PC-3 (cell line): ENCODE measurements at regions not wholly inside any gene's neighbourhood (a gene's known extent, or its start where the extent isn't known, plus 50 kb on each side); places are given as distances from the start of the nearest gene placed in this dataset.
"Not testable (repeated sequence)": the region's sequence is repeated elsewhere in the genome, so short reads cannot be mapped to it uniquely, and the experiment has no call there.

Experiments
- ATAC-seq: fragments of 200-7000 bp; cut with Tn5 transposase; 2 replicates; pipeline ENCODE4 v1.9.1; 2020; ENCODE audit warnings: mild to moderate bottlenecking, moderate library complexity
- BruUV-seq: library from RNA; stranded (reverse); fragments of 400-500 nt; replicated peaks from 2 replicates; lab custom pipeline; 2021; lab: Mats Ljungman, UMichigan
- CTCF ChIA-PET: fragments of 300-600 bp; sonication (Branson Sonifier 250); formaldehyde crosslinking; loops from one replicate; lab custom pipeline; 2022; ENCODE audit warnings: antibody characterized with exemption; lab: Charles Lee
- POLR2A ChIA-PET: fragments of 300-600 bp; sonication (Branson Sonifier 250); formaldehyde crosslinking; loops from one replicate; lab custom pipeline; 2022; ENCODE audit warnings: antibody characterized with exemption; ENCODE audit not compliant: unreplicated experiment; lab: Charles Lee
- DNase-seq: peaks from one replicate; pipeline ENCODE4 v3.0.0-alpha.2; 2015
- H2AFZ ChIP-seq: fragments of 300-600 bp; sonication (generic); 2 replicates; pipeline ENCODE4 v1.6.0; 2016; ENCODE audit warnings: antibody characterized with exemption, low read length
- H3F3A ChIP-seq: fragments of 300-600 bp; sonication (generic); one replicate; pipeline ENCODE4 v1.6.0; 2017; ENCODE audit warnings: antibody characterized with exemption, low read length, control low read depth, mild to moderate bottlenecking; ENCODE audit not compliant: unreplicated experiment
- H3K27ac ChIP-seq: fragments of 300-600 bp; sonication (generic); 2 replicates; pipeline ENCODE4 v1.5.1; 2016; ENCODE audit warnings: mild to moderate bottlenecking, low read length
- H3K27me3 ChIP-seq: fragments of 300-600 bp; sonication (generic); 2 replicates; pipeline ENCODE4 v1.6.1; 2016; ENCODE audit warnings: low read length, mixed read lengths
- H3K36me3 ChIP-seq: fragments of 300-600 bp; sonication (generic); 2 replicates; pipeline ENCODE4 v1.6.1; 2016; ENCODE audit warnings: low read depth, mixed run types, low read length, mixed read lengths
- H3K4me1 ChIP-seq: fragments of 300-600 bp; sonication (generic); 2 replicates; pipeline ENCODE4 v1.5.1; 2016; ENCODE audit warnings: low read length; ENCODE audit not compliant: insufficient read depth
- H3K4me2 ChIP-seq: fragments of 300-600 bp; sonication (generic); 2 replicates; pipeline ENCODE4 v1.6.0; 2016; ENCODE audit warnings: low read length
- H3K4me3 ChIP-seq: fragments of 300-600 bp; sonication (generic); 2 replicates; pipeline ENCODE4 v1.5.1; 2016; ENCODE audit warnings: mild to moderate bottlenecking, low read length, mixed read lengths
- H3K79me2 ChIP-seq: fragments of 300-600 bp; sonication (generic); 2 replicates; pipeline ENCODE4 v1.6.1; 2017; ENCODE audit warnings: low read length, mixed read lengths
- H3K9ac ChIP-seq: fragments of 300-600 bp; sonication (generic); 2 replicates; pipeline ENCODE4 v1.6.0; 2016; ENCODE audit warnings: mild to moderate bottlenecking, low read length
- H3K9me2 ChIP-seq: fragments of 300-600 bp; sonication (generic); replicated peaks from 2 replicates; pipeline ENCODE4 v1.6.1; 2016; ENCODE audit warnings: mixed run types, low read length, mixed read lengths
- H3K9me3 ChIP-seq: fragments of 300-600 bp; sonication (generic); 2 replicates; pipeline ENCODE4 v1.6.1; 2016; ENCODE audit warnings: low read length, mixed read lengths
- H4K20me1 ChIP-seq: fragments of 300-600 bp; sonication (generic); 2 replicates; pipeline ENCODE4 v1.6.1; 2016; ENCODE audit warnings: low read length, mixed read lengths
- EZH2 ChIP-seq: fragments of 300-600 bp; sonication (generic); IDR thresholded peaks from one replicate; pipeline ENCODE4 v1.6.1; 2017; ENCODE audit warnings: antibody characterized with exemption, mild to moderate bottlenecking, low read length; ENCODE audit not compliant: unreplicated experiment
- EZH2phosphoT487 ChIP-seq: fragments of 300-600 bp; sonication (generic); IDR thresholded peaks from 2 replicates; pipeline ENCODE4 v1.6.1; 2018; ENCODE audit warnings: mild to moderate bottlenecking, antibody characterized with exemption, low read length, borderline replicate concordance
- intact Hi-C: fragments of 100-400 bp; cut with micrococcal nuclease; formaldehyde crosslinking; loops from 2 replicates; pipeline ENCODE4 v1.9.0; 2023
- TF ChIP-seq, protein P1 (sequence below): fragments of 300-600 bp; sonication (generic); conservative IDR thresholded peaks from 2 replicates; pipeline ENCODE4 v1.5.1; 2017; ENCODE audit warnings: antibody characterized with exemption, low read depth, mild to moderate bottlenecking, low read length

DNA sequence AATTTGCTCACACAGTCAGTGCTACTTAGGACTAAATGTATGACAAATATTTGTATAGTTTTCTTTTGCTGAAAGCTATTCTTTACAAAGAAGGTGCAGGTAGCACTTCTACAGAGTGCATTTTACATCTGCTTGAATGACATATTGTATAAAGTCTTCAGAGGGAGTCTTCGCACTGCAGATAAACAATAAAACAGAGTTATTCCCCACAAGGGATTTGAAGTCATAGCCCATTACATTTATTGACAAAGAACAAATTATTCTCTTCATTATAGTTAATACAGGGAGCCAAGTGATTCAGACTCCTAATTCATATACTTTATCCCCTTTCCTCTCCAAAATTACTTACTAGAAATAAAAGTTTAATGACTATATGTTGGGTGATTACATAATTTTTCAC is 529.7 kb downstream of the EDEM1 start:
- Histone ChIP-seq H2AFZ (no peak overlapping the region), H3K4me2 (no peak overlapping the region), H3K4me3 (no peak overlapping the region), H3K27me3 (no peaks in the 10 kb centered on the region), H3F3A (no peaks in the 10 kb centered on the region), H3K27ac (no peak overlapping the region), H3K9me2 (no peaks in the 10 kb centered on the region), H3K36me3 (no peaks in the 10 kb centered on the region), H3K79me2 (no peaks in the 10 kb centered on the region), H4K20me1 (no peaks in the 10 kb centered on the region), H3K9ac (no peak overlapping the region), H3K9me3 (no peaks in the 10 kb centered on the region; the same call in 1 of the 2 replicates), H3K4me1 (no peaks in the 10 kb centered on the region)
- BruUV-seq, result no TSS peak
- TF ChIP-seq EZH2phosphoT487 (no peak), EZH2 (no peak)
- TF ChIP-seq, protein P1, sequence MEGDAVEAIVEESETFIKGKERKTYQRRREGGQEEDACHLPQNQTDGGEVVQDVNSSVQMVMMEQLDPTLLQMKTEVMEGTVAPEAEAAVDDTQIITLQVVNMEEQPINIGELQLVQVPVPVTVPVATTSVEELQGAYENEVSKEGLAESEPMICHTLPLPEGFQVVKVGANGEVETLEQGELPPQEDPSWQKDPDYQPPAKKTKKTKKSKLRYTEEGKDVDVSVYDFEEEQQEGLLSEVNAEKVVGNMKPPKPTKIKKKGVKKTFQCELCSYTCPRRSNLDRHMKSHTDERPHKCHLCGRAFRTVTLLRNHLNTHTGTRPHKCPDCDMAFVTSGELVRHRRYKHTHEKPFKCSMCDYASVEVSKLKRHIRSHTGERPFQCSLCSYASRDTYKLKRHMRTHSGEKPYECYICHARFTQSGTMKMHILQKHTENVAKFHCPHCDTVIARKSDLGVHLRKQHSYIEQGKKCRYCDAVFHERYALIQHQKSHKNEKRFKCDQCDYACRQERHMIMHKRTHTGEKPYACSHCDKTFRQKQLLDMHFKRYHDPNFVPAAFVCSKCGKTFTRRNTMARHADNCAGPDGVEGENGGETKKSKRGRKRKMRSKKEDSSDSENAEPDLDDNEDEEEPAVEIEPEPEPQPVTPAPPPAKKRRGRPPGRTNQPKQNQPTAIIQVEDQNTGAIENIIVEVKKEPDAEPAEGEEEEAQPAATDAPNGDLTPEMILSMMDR, result no peak
- POLR2A ChIA-PET, result no interaction called here
- intact Hi-C loops, result no loop called here
- CTCF ChIA-PET, result no interaction called here
- DNase-seq (no peak), ATAC-seq (no peak)

DNA sequence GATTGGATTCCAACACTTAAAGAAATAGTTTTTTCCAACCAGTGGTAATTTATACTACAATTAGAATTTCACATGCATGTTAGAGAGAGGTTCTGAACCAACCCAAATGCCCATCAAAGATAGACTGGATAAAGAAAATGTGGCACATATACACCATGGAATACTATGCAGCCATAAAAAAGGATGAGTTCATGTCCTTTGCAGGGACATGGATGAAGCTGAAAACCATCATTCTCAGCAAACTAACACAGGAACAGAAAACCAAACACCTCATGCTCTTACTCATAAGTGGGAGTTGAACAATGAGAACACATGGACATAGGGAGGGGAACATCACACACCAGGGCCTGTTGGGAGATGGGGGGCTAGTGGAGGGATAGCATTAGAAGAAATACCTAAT is 532.2 kb downstream of the EDEM1 start:
- H3K4me2 ChIP-seq, POLR2A ChIA-PET: not testable (repeated sequence)

DNA sequence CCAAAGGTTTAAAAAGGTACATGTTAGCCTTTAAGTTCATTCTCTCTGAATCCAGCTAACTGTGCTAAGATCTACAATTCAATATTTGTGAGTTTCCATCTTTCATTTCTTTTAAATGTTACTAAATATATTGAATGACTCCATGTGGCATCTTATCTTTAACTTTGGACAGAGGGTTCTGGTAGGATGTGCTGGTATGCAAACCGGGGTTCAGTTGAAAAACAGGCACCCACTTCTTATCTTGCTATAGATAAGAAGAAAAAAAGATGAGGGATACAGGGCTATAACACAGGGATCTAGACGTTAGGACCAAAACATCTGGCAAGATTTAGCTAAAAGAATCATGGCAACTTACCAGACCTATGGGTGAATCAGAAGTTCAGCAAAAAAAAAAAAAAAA is 538.3 kb downstream of the EDEM1 start:
- H3K4me3 ChIP-seq, result no peak overlapping the region
- H3K4me2 ChIP-seq, result no peak overlapping the region
- H3K27me3 ChIP-seq, result no peaks in the 10 kb centered on the region
- H3K79me2 ChIP-seq, result no peaks in the 10 kb centered on the region
- no peaks in the 10 kb centered on the region for H3K9me2 ChIP-seq
- ChIA-PET POLR2A (no interaction called here), CTCF (no interaction called here)
- no peaks in the 10 kb centered on the region for H4K20me1 ChIP-seq
- BruUV-seq, result no TSS peak
- intact Hi-C loops, result no loop called here
- H3K9me3 ChIP-seq, result no peaks in the 10 kb centered on the region
- H3K27ac ChIP-seq, result no peak overlapping the region
- no peaks in the 10 kb centered on the region for H3K4me1 ChIP-seq
- DNase-seq (no peak), ATAC-seq (no peak)
- no peaks in the 10 kb centered on the region for H3K36me3 ChIP-seq
- H2AFZ ChIP-seq, result no peak overlapping the region
- TF ChIP-seq EZH2, result no peak
- TF ChIP-seq EZH2phosphoT487, result no peak
- TF ChIP-seq, protein P1, result no peak
- H3K9ac ChIP-seq, result no peak overlapping the region
- H3F3A ChIP-seq, result no peaks in the 10 kb centered on the region

More for the DNA sequence above, 532.2 kb downstream of the EDEM1 start:
- H3K9ac ChIP-seq, ATAC-seq, H3K27me3 ChIP-seq, H3K36me3 ChIP-seq, CTCF ChIA-PET, H3K4me3 ChIP-seq, H3F3A ChIP-seq, H2AFZ ChIP-seq, intact Hi-C loops, H3K27ac ChIP-seq, DNase-seq, H3K9me3 ChIP-seq, H3K4me1 ChIP-seq, H3K79me2 ChIP-seq, BruUV-seq, H3K9me2 ChIP-seq, H4K20me1 ChIP-seq: not testable (repeated sequence)
